ENCODE measurements at regions not wholly inside any gene's neighbourhood (a gene's known extent, or its start where the extent isn't known, plus 50 kb on each side); places are given as distances from the start of the nearest gene placed in this dataset.

DNA sequence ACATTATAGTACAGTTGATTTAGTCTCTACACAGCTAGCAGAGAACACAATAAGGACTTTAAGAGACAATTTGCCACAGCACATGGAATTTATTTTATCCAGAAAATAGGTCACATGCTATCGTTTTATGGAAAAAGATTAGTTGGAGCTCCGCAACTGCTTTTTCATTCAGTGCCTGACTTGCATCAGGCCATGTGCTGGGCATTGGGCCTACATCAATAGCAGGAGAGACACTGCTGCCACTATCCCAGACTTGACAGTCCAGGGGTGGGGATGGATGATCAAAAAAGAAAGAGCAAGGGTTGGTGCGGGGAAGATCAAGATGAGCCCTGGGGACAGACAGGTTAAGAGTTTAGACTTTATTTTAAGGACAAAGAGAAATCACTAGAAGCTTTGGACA, 75.2 kb upstream of the C3orf80 start:
- no peaks in the 10 kb centered on the region for H3K27me3 ChIP-seq
- TF ChIP-seq, protein P1, sequence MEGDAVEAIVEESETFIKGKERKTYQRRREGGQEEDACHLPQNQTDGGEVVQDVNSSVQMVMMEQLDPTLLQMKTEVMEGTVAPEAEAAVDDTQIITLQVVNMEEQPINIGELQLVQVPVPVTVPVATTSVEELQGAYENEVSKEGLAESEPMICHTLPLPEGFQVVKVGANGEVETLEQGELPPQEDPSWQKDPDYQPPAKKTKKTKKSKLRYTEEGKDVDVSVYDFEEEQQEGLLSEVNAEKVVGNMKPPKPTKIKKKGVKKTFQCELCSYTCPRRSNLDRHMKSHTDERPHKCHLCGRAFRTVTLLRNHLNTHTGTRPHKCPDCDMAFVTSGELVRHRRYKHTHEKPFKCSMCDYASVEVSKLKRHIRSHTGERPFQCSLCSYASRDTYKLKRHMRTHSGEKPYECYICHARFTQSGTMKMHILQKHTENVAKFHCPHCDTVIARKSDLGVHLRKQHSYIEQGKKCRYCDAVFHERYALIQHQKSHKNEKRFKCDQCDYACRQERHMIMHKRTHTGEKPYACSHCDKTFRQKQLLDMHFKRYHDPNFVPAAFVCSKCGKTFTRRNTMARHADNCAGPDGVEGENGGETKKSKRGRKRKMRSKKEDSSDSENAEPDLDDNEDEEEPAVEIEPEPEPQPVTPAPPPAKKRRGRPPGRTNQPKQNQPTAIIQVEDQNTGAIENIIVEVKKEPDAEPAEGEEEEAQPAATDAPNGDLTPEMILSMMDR (IDR thresholded peaks at IDR 0.05), result no peak
- no peak for TF ChIP-seq POLR2A (IDR thresholded peaks at IDR 0.05)
- no peak for DNase-seq
- H3K4me3 ChIP-seq, result no peak overlapping the region
- H3K36me3 ChIP-seq, result no peaks in the 10 kb centered on the region
- H3K27ac ChIP-seq, result no peak overlapping the region
- intact Hi-C loops (cut with DNase I; ENCODE audit: low total_unique reads), result no loop called here
- H3K4me1 ChIP-seq, result no peaks in the 10 kb centered on the region
- H3K9me3 ChIP-seq, result no peaks in the 10 kb centered on the region

DNA sequence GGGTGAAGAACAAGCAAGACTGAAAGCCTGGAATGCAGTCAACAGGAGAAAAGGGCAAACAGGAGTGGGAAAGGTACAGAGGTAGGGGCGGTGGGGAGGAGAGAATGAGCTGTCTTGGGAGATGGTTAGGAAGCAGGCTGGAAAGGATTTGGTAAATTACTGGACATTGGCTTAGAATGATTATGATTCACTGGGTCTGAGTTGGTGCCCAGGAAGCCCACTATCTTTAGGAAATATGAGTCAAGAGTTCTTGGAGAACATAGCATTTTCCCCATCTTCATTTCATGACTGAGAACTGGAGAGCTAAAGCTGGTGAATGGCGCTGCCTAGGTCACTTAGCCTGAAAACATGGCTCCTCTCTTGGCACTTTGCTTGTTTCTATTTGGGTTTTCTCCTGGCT, 74.7 kb upstream of the C3orf80 start:
- no peaks in the 10 kb centered on the region for H3K36me3 ChIP-seq
- no peaks in the 10 kb centered on the region for H3K27me3 ChIP-seq
- no peaks in the 10 kb centered on the region for H3K4me1 ChIP-seq
- no peak for DNase-seq
- intact Hi-C loops (cut with DNase I; ENCODE audit: low total_unique reads), result no loop called here
- TF ChIP-seq, protein P1 (IDR thresholded peaks at IDR 0.05), result no peak
- TF ChIP-seq POLR2A (IDR thresholded peaks at IDR 0.05), result no peak
- H3K27ac ChIP-seq, result no peak overlapping the region
- H3K4me3 ChIP-seq, result no peak overlapping the region
- H3K9me3 ChIP-seq, result no peaks in the 10 kb centered on the region

DNA sequence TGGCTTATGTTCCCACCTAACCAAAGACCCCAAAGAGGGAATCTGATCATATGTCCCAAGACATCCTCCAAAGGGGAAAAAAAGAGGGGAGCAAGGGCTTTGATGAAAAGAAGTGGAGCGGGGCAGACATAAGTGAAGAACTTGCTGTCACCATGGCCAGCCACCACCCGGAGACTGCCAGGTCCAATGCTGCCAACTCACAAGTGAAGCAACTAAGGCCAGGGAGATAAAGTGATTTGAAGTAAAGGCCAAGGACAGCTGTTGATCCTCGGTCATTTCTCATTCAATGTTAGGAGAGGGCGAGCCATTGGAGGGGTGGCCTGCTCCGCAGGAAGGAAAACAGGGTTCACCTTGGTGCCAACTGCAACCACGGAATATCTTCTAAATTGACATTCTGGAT, 72.6 kb upstream of the C3orf80 start:
- no peak for DNase-seq
- Histone ChIP-seq H3K4me1 (no peaks in the 10 kb centered on the region), H3K4me3 (no peak overlapping the region), H3K36me3 (no peaks in the 10 kb centered on the region), H3K27me3 (no peaks in the 10 kb centered on the region), H3K27ac (no peak overlapping the region), H3K9me3 (no peaks in the 10 kb centered on the region)
- TF ChIP-seq, protein P1 (IDR thresholded peaks at IDR 0.05), result no peak
- no peak for TF ChIP-seq POLR2A (IDR thresholded peaks at IDR 0.05)
- intact Hi-C loops (cut with DNase I; ENCODE audit: low total_unique reads), result no loop called here

- no peak overlapping the region for H3K4me3 ChIP-seq
- no peaks in the 10 kb centered on the region for H3K36me3 ChIP-seq
- intact Hi-C loops (cut with DNase I; ENCODE audit: low total_unique reads), result no loop called here
- TF ChIP-seq, protein P1 (IDR thresholded peaks at IDR 0.05), result no peak
- no peak for TF ChIP-seq POLR2A (IDR thresholded peaks at IDR 0.05)
- no peaks in the 10 kb centered on the region for H3K4me1 ChIP-seq
- no peaks in the 10 kb centered on the region for H3K27me3 ChIP-seq
- DNase-seq, result no peak
- H3K9me3 ChIP-seq, result no peaks in the 10 kb centered on the region
- no peak overlapping the region for H3K27ac ChIP-seq
Measured at GRCh38 chr3:160154033-160154432, 71.2 kb upstream of the C3orf80 start.

- TF ChIP-seq POLR2A (IDR thresholded peaks at IDR 0.05), result no peak
- TF ChIP-seq, protein P1 (IDR thresholded peaks at IDR 0.05), result no peak
- intact Hi-C loops (cut with DNase I; ENCODE audit: low total_unique reads), result no loop called here
Measured at GRCh38 chr3:160154596-160154995, 70.6 kb upstream of the C3orf80 start.

More at GRCh38 chr3:160154596-160154995, 70.6 kb upstream of the C3orf80 start:
- no peak for DNase-seq
- Histone ChIP-seq H3K27ac (no peak overlapping the region), H3K27me3 (no peaks in the 10 kb centered on the region), H3K4me1 (no peaks in the 10 kb centered on the region), H3K4me3 (no peak overlapping the region), H3K36me3 (no peaks in the 10 kb centered on the region), H3K9me3 (no peaks in the 10 kb centered on the region)

Data from uterus (tissue), 3 donors.